GM23338 (cell line): ENCODE measurements at regions not wholly inside any gene's neighbourhood (a gene's known extent, or its start where the extent isn't known, plus 50 kb on each side); places are given as distances from the start of the nearest gene placed in this dataset.

Experiments used
- ATAC-seq: fragments of 200-7000 bp; cut with Tn5 transposase; 3 replicates; pipeline ENCODE4 v1.9.1; 2020
- DNase-seq: peaks from one replicate; pipeline ENCODE4 v3.0.0-alpha.2; 2015; ENCODE audit warnings: low spot score
- H2AFZ ChIP-seq: fragments of 200-600 bp; sonication (generic); 2 replicates; pipeline ENCODE4 v1.8.0; 2016; ENCODE audit warnings: antibody characterized with exemption, mild to moderate bottlenecking, moderate library complexity
- H3F3A ChIP-seq: fragments of 200-600 bp; sonication (generic); replicated peaks from 2 replicates; pipeline ENCODE4 v1.8.0; 2017; ENCODE audit warnings: antibody characterized with exemption, mixed run types, low read depth
- H3K27ac ChIP-seq: fragments of 200-600 bp; sonication (generic); 2 replicates; pipeline ENCODE4 v1.6.1; 2016; ENCODE audit warnings: low read depth
- H3K27me3 ChIP-seq: fragments of 200-600 bp; sonication (generic); 2 replicates; pipeline ENCODE4 v1.8.0; 2016; ENCODE audit warnings: mild to moderate bottlenecking, mixed run types, moderate library complexity; ENCODE audit not compliant: insufficient read depth
- H3K36me3 ChIP-seq: fragments of 200-600 bp; sonication (generic); 2 replicates; pipeline ENCODE4 v1.8.0; 2016; ENCODE audit warnings: mild to moderate bottlenecking; ENCODE audit not compliant: insufficient read depth
- H3K4me1 ChIP-seq: fragments of 200-600 bp; sonication (generic); 2 replicates; pipeline ENCODE4 v1.8.0; 2016; ENCODE audit warnings: mild to moderate bottlenecking, moderate library complexity; ENCODE audit not compliant: insufficient read depth
- H3K4me2 ChIP-seq: fragments of 200-600 bp; sonication (generic); 2 replicates; pipeline ENCODE4 v1.7.1; 2017; ENCODE audit warnings: mixed run types
- H3K4me3 ChIP-seq: fragments of 200-600 bp; sonication (generic); 2 replicates; pipeline ENCODE4 v1.6.1; 2016; ENCODE audit warnings: mixed run types
- H3K79me2 ChIP-seq: fragments of 200-600 bp; sonication (generic); replicated peaks from 2 replicates; pipeline ENCODE4 v1.8.0; 2017; ENCODE audit warnings: mild to moderate bottlenecking; ENCODE audit not compliant: insufficient read depth
- H3K9me2 ChIP-seq: fragments of 200-600 bp; sonication (generic); 2 replicates; pipeline ENCODE4 v1.8.0; 2017; ENCODE audit not compliant: insufficient read depth
- H4K20me1 ChIP-seq: fragments of 200-600 bp; sonication (generic); replicated peaks from 2 replicates; pipeline ENCODE4 v1.8.0; 2017; ENCODE audit warnings: mild to moderate bottlenecking; ENCODE audit not compliant: insufficient read depth
- H3K27ac Mint-ChIP-seq: 2 replicates; pipeline ENCODE4 v1.8.0; 2020; ENCODE audit warnings: inconsistent platforms, mild to moderate bottlenecking, moderate library complexity, mixed read lengths
- H3K27me3 Mint-ChIP-seq: 3 replicates; pipeline ENCODE4 v1.8.0; 2022; ENCODE audit warnings: low read depth, mild to moderate bottlenecking, moderate library complexity, mixed read lengths, inconsistent platforms; ENCODE audit not compliant: insufficient read depth, poor library complexity
- H3K36me3 Mint-ChIP-seq: 3 replicates; pipeline ENCODE4 v1.8.0; 2021; ENCODE audit warnings: low read depth, mild to moderate bottlenecking, inconsistent platforms, moderate library complexity, mixed read lengths
- H3K4me1 Mint-ChIP-seq: 3 replicates; pipeline ENCODE4 v1.8.0; 2020; ENCODE audit warnings: mild to moderate bottlenecking, inconsistent platforms, mixed read lengths
- H3K4me3 Mint-ChIP-seq: 3 replicates; pipeline ENCODE4 v1.8.0; 2021; ENCODE audit warnings: moderate library complexity, mild to moderate bottlenecking, inconsistent platforms, mixed read lengths
- H3K9me3 Mint-ChIP-seq: 3 replicates; pipeline ENCODE4 v1.8.0; 2020; ENCODE audit warnings: moderate library complexity, mild to moderate bottlenecking, inconsistent platforms, mixed read lengths
- CREB1 ChIP-seq: fragments of 250-450 bp; sonication (Bioruptor Pico); IDR thresholded peaks from 2 replicates; pipeline ENCODE4 v1.5.0; 2020; ENCODE audit warnings: low read depth, mild to moderate bottlenecking, moderate library complexity
- EZH2 ChIP-seq: fragments of 200-600 bp; sonication (generic); IDR thresholded peaks from one replicate; pipeline ENCODE4 v1.8.0; 2017; ENCODE audit warnings: antibody characterized with exemption, mild to moderate bottlenecking, low read depth; ENCODE audit not compliant: unreplicated experiment
- EZH2phosphoT487 ChIP-seq: fragments of 200-600 bp; sonication (generic); IDR thresholded peaks from one replicate; pipeline ENCODE4 v1.8.1; 2018; ENCODE audit warnings: antibody characterized with exemption; ENCODE audit not compliant: unreplicated experiment
- JUNB ChIP-seq: IDR thresholded peaks from one replicate; pipeline ENCODE4 v1.6.1; 2016; ENCODE audit warnings: antibody characterized with exemption; ENCODE audit not compliant: unreplicated experiment
- NANOG ChIP-seq: IDR thresholded peaks from 2 replicates; pipeline ENCODE4 v1.6.1; 2016; ENCODE audit warnings: antibody characterized with exemption, borderline replicate concordance
- POLR2AphosphoS5 ChIP-seq: IDR thresholded peaks from 2 replicates; pipeline ENCODE4 v1.6.1; 2016; ENCODE audit warnings: antibody characterized with exemption, low read depth
- STAT1 ChIP-seq: IDR thresholded peaks from one replicate; pipeline ENCODE4 v1.6.1; 2016; ENCODE audit warnings: antibody characterized with exemption; ENCODE audit not compliant: unreplicated experiment
- ZNF114 ChIP-seq: fragments of 250-450 bp; sonication (Bioruptor Pico); IDR thresholded peaks from 2 replicates; pipeline ENCODE4 v1.5.0; 2020; ENCODE audit warnings: mild to moderate bottlenecking, moderate library complexity
- ZNF331 ChIP-seq: fragments of 250-450 bp; sonication (Bioruptor Pico); IDR thresholded peaks from 2 replicates; pipeline ENCODE4 v1.5.0; 2020; ENCODE audit warnings: low read depth, mild to moderate bottlenecking, moderate library complexity
- TF ChIP-seq, protein P1 (sequence below): IDR thresholded peaks from one replicate; pipeline ENCODE4 v1.6.1; 2018; ENCODE audit warnings: antibody characterized with exemption; ENCODE audit not compliant: unreplicated experiment
- TF ChIP-seq, protein P2 (sequence below), 2 experiments: fragments of 200-600 bp in 1 of 2; sonication (generic) in 1 of 2; conservative IDR thresholded peaks; 2 replicates each; pipeline versions ENCODE4 v1.5.1 to v1.6.1; 2016 to 2017; ENCODE audit warnings: antibody characterized with exemption in 2 of 2, low read depth in 2 of 2, mild to moderate bottlenecking in 2 of 2, moderate library complexity in 1 of 2
- TF ChIP-seq, protein P3 (sequence below): fragments of 250-450 bp; sonication (Bioruptor Pico); IDR thresholded peaks from 2 replicates; pipeline ENCODE4 v1.5.0; 2020; ENCODE audit warnings: mild to moderate bottlenecking, moderate library complexity
- TF ChIP-seq, protein P4 (sequence below): IDR thresholded peaks from 2 replicates; pipeline ENCODE4 v1.6.1; 2016; ENCODE audit warnings: antibody characterized with exemption

DNA sequence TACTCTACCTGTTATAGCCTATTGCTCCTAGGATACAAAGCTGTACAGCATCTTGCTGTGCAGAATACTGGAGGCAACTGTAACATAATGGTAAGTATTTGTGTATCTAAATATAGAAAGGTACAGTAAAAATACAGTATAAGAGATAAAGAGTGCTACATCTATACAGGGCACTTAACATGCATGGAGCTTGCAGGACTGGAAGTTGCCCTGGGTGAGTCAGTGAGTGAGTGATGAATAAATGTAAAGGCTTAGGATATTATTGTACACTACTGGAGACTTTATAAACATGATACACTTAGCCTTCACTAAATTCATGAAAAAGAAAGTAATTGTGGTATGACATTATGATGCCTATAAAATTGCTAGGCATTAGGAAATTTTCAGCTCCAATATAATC, 65.5 kb upstream of the OSMR start:
- no peaks in the 10 kb centered on the region for H3K9me3 Mint-ChIP-seq
- TF ChIP-seq, protein P1, sequence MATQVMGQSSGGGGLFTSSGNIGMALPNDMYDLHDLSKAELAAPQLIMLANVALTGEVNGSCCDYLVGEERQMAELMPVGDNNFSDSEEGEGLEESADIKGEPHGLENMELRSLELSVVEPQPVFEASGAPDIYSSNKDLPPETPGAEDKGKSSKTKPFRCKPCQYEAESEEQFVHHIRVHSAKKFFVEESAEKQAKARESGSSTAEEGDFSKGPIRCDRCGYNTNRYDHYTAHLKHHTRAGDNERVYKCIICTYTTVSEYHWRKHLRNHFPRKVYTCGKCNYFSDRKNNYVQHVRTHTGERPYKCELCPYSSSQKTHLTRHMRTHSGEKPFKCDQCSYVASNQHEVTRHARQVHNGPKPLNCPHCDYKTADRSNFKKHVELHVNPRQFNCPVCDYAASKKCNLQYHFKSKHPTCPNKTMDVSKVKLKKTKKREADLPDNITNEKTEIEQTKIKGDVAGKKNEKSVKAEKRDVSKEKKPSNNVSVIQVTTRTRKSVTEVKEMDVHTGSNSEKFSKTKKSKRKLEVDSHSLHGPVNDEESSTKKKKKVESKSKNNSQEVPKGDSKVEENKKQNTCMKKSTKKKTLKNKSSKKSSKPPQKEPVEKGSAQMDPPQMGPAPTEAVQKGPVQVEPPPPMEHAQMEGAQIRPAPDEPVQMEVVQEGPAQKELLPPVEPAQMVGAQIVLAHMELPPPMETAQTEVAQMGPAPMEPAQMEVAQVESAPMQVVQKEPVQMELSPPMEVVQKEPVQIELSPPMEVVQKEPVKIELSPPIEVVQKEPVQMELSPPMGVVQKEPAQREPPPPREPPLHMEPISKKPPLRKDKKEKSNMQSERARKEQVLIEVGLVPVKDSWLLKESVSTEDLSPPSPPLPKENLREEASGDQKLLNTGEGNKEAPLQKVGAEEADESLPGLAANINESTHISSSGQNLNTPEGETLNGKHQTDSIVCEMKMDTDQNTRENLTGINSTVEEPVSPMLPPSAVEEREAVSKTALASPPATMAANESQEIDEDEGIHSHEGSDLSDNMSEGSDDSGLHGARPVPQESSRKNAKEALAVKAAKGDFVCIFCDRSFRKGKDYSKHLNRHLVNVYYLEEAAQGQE, result no peak
- TF ChIP-seq, protein P2, sequence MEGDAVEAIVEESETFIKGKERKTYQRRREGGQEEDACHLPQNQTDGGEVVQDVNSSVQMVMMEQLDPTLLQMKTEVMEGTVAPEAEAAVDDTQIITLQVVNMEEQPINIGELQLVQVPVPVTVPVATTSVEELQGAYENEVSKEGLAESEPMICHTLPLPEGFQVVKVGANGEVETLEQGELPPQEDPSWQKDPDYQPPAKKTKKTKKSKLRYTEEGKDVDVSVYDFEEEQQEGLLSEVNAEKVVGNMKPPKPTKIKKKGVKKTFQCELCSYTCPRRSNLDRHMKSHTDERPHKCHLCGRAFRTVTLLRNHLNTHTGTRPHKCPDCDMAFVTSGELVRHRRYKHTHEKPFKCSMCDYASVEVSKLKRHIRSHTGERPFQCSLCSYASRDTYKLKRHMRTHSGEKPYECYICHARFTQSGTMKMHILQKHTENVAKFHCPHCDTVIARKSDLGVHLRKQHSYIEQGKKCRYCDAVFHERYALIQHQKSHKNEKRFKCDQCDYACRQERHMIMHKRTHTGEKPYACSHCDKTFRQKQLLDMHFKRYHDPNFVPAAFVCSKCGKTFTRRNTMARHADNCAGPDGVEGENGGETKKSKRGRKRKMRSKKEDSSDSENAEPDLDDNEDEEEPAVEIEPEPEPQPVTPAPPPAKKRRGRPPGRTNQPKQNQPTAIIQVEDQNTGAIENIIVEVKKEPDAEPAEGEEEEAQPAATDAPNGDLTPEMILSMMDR (conservative IDR thresholded peaks at IDR 0.05; ENCODE audit: low read depth in 2 of 2), result no peak
- no peak for TF ChIP-seq EZH2
- TF ChIP-seq, protein P3, sequence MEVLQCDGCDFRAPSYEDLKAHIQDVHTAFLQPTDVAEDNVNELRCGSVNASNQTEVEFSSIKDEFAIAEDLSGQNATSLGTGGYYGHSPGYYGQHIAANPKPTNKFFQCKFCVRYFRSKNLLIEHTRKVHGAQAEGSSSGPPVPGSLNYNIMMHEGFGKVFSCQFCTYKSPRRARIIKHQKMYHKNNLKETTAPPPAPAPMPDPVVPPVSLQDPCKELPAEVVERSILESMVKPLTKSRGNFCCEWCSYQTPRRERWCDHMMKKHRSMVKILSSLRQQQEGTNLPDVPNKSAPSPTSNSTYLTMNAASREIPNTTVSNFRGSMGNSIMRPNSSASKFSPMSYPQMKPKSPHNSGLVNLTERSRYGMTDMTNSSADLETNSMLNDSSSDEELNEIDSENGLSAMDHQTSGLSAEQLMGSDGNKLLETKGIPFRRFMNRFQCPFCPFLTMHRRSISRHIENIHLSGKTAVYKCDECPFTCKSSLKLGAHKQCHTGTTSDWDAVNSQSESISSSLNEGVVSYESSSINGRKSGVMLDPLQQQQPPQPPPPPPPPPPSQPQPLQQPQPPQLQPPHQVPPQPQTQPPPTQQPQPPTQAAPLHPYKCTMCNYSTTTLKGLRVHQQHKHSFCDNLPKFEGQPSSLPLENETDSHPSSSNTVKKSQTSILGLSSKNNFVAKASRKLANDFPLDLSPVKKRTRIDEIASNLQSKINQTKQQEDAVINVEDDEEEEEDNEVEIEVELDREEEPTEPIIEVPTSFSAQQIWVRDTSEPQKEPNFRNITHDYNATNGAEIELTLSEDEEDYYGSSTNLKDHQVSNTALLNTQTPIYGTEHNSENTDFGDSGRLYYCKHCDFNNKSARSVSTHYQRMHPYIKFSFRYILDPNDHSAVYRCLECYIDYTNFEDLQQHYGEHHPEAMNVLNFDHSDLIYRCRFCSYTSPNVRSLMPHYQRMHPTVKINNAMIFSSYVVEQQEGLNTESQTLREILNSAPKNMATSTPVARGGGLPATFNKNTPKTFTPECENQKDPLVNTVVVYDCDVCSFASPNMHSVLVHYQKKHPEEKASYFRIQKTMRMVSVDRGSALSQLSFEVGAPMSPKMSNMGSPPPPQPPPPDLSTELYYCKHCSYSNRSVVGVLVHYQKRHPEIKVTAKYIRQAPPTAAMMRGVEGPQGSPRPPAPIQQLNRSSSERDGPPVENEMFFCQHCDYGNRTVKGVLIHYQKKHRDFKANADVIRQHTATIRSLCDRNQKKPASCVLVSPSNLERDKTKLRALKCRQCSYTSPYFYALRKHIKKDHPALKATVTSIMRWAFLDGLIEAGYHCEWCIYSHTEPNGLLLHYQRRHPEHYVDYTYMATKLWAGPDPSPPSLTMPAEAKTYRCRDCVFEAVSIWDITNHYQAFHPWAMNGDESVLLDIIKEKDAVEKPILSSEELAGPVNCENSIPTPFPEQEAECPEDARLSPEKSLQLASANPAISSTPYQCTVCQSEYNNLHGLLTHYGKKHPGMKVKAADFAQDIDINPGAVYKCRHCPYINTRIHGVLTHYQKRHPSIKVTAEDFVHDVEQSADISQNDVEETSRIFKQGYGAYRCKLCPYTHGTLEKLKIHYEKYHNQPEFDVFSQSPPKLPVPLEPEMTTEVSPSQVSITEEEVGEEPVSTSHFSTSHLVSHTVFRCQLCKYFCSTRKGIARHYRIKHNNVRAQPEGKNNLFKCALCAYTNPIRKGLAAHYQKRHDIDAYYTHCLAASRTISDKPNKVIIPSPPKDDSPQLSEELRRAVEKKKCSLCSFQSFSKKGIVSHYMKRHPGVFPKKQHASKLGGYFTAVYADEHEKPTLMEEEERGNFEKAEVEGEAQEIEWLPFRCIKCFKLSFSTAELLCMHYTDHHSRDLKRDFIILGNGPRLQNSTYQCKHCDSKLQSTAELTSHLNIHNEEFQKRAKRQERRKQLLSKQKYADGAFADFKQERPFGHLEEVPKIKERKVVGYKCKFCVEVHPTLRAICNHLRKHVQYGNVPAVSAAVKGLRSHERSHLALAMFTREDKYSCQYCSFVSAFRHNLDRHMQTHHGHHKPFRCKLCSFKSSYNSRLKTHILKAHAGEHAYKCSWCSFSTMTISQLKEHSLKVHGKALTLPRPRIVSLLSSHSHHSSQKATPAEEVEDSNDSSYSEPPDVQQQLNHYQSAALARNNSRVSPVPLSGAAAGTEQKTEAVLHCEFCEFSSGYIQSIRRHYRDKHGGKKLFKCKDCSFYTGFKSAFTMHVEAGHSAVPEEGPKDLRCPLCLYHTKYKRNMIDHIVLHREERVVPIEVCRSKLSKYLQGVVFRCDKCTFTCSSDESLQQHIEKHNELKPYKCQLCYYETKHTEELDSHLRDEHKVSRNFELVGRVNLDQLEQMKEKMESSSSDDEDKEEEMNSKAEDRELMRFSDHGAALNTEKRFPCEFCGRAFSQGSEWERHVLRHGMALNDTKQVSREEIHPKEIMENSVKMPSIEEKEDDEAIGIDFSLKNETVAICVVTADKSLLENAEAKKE (CRISPR knock-in tag), result no peak
- TF ChIP-seq, protein P4, sequence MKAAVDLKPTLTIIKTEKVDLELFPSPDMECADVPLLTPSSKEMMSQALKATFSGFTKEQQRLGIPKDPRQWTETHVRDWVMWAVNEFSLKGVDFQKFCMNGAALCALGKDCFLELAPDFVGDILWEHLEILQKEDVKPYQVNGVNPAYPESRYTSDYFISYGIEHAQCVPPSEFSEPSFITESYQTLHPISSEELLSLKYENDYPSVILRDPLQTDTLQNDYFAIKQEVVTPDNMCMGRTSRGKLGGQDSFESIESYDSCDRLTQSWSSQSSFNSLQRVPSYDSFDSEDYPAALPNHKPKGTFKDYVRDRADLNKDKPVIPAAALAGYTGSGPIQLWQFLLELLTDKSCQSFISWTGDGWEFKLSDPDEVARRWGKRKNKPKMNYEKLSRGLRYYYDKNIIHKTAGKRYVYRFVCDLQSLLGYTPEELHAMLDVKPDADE, result no peak
- no peak for TF ChIP-seq CREB1 (CRISPR knock-in tag)
- TF ChIP-seq POLR2AphosphoS5, result no peak
- TF ChIP-seq EZH2phosphoT487, result no peak
- no peak for TF ChIP-seq STAT1
- TF ChIP-seq ZNF331 (CRISPR knock-in tag), result no peak
- TF ChIP-seq NANOG, result no peak
- TF ChIP-seq JUNB, result no peak
- no peak for TF ChIP-seq ZNF114
- ATAC-seq, result no peak

More for the DNA sequence above, 65.5 kb upstream of the OSMR start:
- Histone ChIP-seq H3K79me2 (no peaks in the 10 kb centered on the region), H3K9me2 (peaks cover 2% of the 10 kb centered on the region; the same call in 1 of the 2 replicates), H3K27ac (no peak overlapping the region), H3K27me3 (no peaks in the 10 kb centered on the region), H3K4me2 (no peak overlapping the region), H3K4me1 (no peaks in the 10 kb centered on the region), H3F3A (no peaks in the 10 kb centered on the region), H4K20me1 (no peaks in the 10 kb centered on the region), H3K36me3 (peaks cover 3% of the 10 kb centered on the region; the same call in 1 of the 2 replicates), H3K4me3 (no peak overlapping the region), H2AFZ (no peak overlapping the region)
- Mint-ChIP-seq H3K4me1 (no peaks in the 10 kb centered on the region), H3K27ac (no peak overlapping the region), H3K36me3 (no peaks in the 10 kb centered on the region), H3K27me3 (no peaks in the 10 kb centered on the region), H3K4me3 (no peak overlapping the region)
- no peak for DNase-seq
